Parathyroid adenoma (tissue), 2 donors: ENCODE measurements at regions not wholly inside any gene's neighbourhood (a gene's known extent, or its start where the extent isn't known, plus 50 kb on each side); places are given as distances from the start of the nearest gene placed in this dataset.

Source experiments
- H2AFZ ChIP-seq: fragments of 300-600 bp; sonication (generic); one replicate; pipeline ENCODE4 v1.7.0; 2017; ENCODE audit warnings: antibody characterized with exemption, mild to moderate bottlenecking
- H3K27ac ChIP-seq: fragments of 300-600 bp; sonication (generic); one replicate; pipeline ENCODE4 v1.7.0; 2017
- H3K27me3 ChIP-seq: fragments of 300-600 bp; sonication (generic); one replicate; pipeline ENCODE4 v1.7.0; 2017; ENCODE audit warnings: low read length; ENCODE audit not compliant: control insufficient read depth, insufficient read depth
- H3K36me3 ChIP-seq: fragments of 300-600 bp; sonication (generic); one replicate; pipeline ENCODE4 v1.7.0; 2017; ENCODE audit warnings: low read length; ENCODE audit not compliant: control insufficient read depth, insufficient read depth
- H3K4me1 ChIP-seq: fragments of 300-600 bp; sonication (generic); one replicate; pipeline ENCODE4 v1.7.0; 2017; ENCODE audit warnings: control low read depth
- H3K4me2 ChIP-seq: fragments of 300-600 bp; sonication (generic); one replicate; pipeline ENCODE4 v1.7.0; 2017; ENCODE audit warnings: low read length
- H3K4me3 ChIP-seq: fragments of 300-600 bp; sonication (generic); one replicate; pipeline ENCODE4 v1.7.0; 2017; ENCODE audit warnings: low read depth, low read length
- H3K79me2 ChIP-seq: fragments of 300-600 bp; sonication (generic); one replicate; pipeline ENCODE4 v1.7.0; 2017; ENCODE audit warnings: control low read depth
- H3K9ac ChIP-seq: fragments of 300-600 bp; sonication (generic); one replicate; pipeline ENCODE4 v1.7.0; 2017; ENCODE audit warnings: mild to moderate bottlenecking
- H3K9me3 ChIP-seq: fragments of 300-600 bp; sonication (generic); one replicate; pipeline ENCODE4 v1.7.0; 2017; ENCODE audit warnings: low read length; ENCODE audit not compliant: control insufficient read depth
- CTCF ChIP-seq: fragments of 300-600 bp; sonication (generic); IDR thresholded peaks from one replicate; pipeline ENCODE4 v1.7.0; 2017; ENCODE audit warnings: antibody characterized with exemption, mild to moderate bottlenecking
- donor health status: primary hyperparathyroidism.

DNA sequence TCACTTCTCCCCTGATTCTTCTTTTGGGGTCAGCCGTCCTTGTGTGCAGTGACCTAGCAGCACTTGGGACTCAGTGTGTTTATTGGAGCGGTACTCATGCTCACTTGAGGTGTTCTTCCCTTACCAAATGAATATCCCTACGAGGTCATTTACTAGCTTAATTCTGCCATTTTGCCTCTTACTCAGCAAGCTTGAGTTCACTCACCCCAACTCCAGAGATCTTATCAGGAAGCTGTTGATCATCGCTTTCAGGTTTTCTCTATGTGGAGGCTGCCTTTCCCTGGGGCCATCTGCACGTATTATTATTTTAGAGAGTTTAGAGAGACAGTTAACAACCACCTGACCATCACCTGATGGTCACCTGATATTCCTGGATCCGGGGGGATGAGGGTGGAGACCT lies 1466.0 kb upstream of the GOT2 start:
- H3K79me2 ChIP-seq, result no peaks in the 10 kb centered on the region
- no peaks in the 10 kb centered on the region for H3K9me3 ChIP-seq
- H3K36me3 ChIP-seq, result no peaks in the 10 kb centered on the region
- H2AFZ ChIP-seq, result no peak overlapping the region
- no peaks in the 10 kb centered on the region for H3K4me1 ChIP-seq
- no peaks in the 10 kb centered on the region for H3K27me3 ChIP-seq
- no peak overlapping the region for H3K4me3 ChIP-seq
- H3K27ac ChIP-seq, result no peak overlapping the region
- no peak for TF ChIP-seq CTCF
- H3K4me2 ChIP-seq, result no peak overlapping the region
- H3K9ac ChIP-seq, result no peak overlapping the region

- no peak for TF ChIP-seq CTCF
- H3K36me3 ChIP-seq, result no peaks in the 10 kb centered on the region
Observed at GRCh38 chr16:60199150-60199549, 1465.0 kb upstream of the GOT2 start.

GRCh38 chr16:60181536-60181935 lies 1447.4 kb upstream of the GOT2 start:
- no peak overlapping the region for H3K9ac ChIP-seq
- no peaks in the 10 kb centered on the region for H3K79me2 ChIP-seq
- no peaks in the 10 kb centered on the region for H3K4me1 ChIP-seq
- no peaks in the 10 kb centered on the region for H3K27me3 ChIP-seq
- no peaks in the 10 kb centered on the region for H3K36me3 ChIP-seq
- H3K4me2 ChIP-seq, result no peak overlapping the region
- TF ChIP-seq CTCF, result no peak
- H3K4me3 ChIP-seq, result no peak overlapping the region
- no peak overlapping the region for H3K27ac ChIP-seq
- H2AFZ ChIP-seq, result no peak overlapping the region
- no peaks in the 10 kb centered on the region for H3K9me3 ChIP-seq

More at GRCh38 chr16:60199150-60199549, 1465.0 kb upstream of the GOT2 start:
- no peak overlapping the region for H3K27ac ChIP-seq
- no peak overlapping the region for H3K9ac ChIP-seq
- H3K4me3 ChIP-seq, result no peak overlapping the region
- no peaks in the 10 kb centered on the region for H3K9me3 ChIP-seq
- no peaks in the 10 kb centered on the region for H3K79me2 ChIP-seq
- no peak overlapping the region for H3K4me2 ChIP-seq
- H2AFZ ChIP-seq, result no peak overlapping the region
- H3K4me1 ChIP-seq, result no peaks in the 10 kb centered on the region
- no peaks in the 10 kb centered on the region for H3K27me3 ChIP-seq

DNA sequence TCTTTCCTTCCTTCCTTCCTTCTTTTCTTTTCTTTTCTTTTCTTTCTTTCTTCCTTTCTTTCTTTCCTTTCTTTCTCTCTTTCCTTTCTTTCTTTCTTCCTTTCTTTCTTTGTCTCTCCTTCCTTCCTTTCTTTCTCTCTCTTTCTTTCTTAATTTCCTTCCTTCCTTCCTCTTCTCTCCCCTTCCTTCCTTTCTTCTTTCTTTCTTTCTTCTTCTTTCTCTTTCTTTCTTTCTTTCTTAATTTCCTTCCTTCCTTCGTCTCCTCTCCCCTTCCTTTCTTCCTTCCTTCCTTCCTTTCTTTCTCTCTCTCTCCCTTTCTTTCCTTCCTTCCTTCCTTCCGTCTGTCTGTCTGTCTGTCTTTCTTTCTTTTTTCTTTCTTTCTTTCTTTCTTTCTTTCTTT lies 1446.5 kb upstream of the GOT2 start:
- no peaks in the 10 kb centered on the region for H3K9me3 ChIP-seq
- H3K27ac ChIP-seq, result no peak overlapping the region
- no peak overlapping the region for H2AFZ ChIP-seq
- H3K27me3 ChIP-seq, result no peaks in the 10 kb centered on the region
- H3K36me3 ChIP-seq, result no peaks in the 10 kb centered on the region
- no peaks in the 10 kb centered on the region for H3K4me1 ChIP-seq
- no peak overlapping the region for H3K4me3 ChIP-seq
- no peak for TF ChIP-seq CTCF
- no peak overlapping the region for H3K4me2 ChIP-seq
- no peak overlapping the region for H3K9ac ChIP-seq
- no peaks in the 10 kb centered on the region for H3K79me2 ChIP-seq

- Histone ChIP-seq H2AFZ (no peak overlapping the region), H3K27me3 (no peaks in the 10 kb centered on the region), H3K9me3 (no peaks in the 10 kb centered on the region), H3K36me3 (no peaks in the 10 kb centered on the region), H3K9ac (no peak overlapping the region), H3K4me3 (no peak overlapping the region), H3K27ac (no peak overlapping the region), H3K4me1 (no peaks in the 10 kb centered on the region), H3K79me2 (no peaks in the 10 kb centered on the region), H3K4me2 (no peak overlapping the region)
- TF ChIP-seq CTCF, result no peak
Observed at GRCh38 chr16:60170196-60170595, 1436.1 kb upstream of the GOT2 start.
